Posterior cingulate gyrus (tissue), 11 donors: ENCODE measurements at regions not wholly inside any gene's neighbourhood (a gene's known extent, or its start where the extent isn't known, plus 50 kb on each side); places are given as distances from the start of the nearest gene placed in this dataset.

Experiments used
- DNase-seq, 10 donors: peaks; one replicate each; pipeline versions ENCODE4 v3.0.0 to v3.0.0-alpha.2; 2020 to 2021; ENCODE audit warnings: mixed read lengths in 3 of 10
- intact Hi-C: fragments of 100-400 bp; cut with DNase I; formaldehyde crosslinking; loops from one replicate; pipeline ENCODE4 v1.15.1; 2023

GRCh38 chr17:79388556-79389295, 222.1 kb downstream of the RBFOX3 start:
- DNase-seq = peak in 9 of 10 donors; percentile 25 to 95 (median 65)
- intact Hi-C loops = loop anchor here (1.0 kb wide), 1 partner anchor 200 kb away; no protein-coding TSS in a partner anchor

GRCh38 chr17:79387783-79388182, 223.1 kb downstream of the RBFOX3 start:
- intact Hi-C loops = loop anchor here (1.0 kb wide), 1 partner anchor 199 kb away; no protein-coding TSS in a partner anchor

GRCh38 chr17:79385962-79386563, 224.8 kb downstream of the RBFOX3 start:
- intact Hi-C loops = no loop called here
- DNase-seq = no peak

More at GRCh38 chr17:79387783-79388182, 223.1 kb downstream of the RBFOX3 start:
- DNase-seq = no peak

GRCh38 chr17:79382313-79382712, 228.5 kb downstream of the RBFOX3 start:
- intact Hi-C loops = no loop called here

GRCh38 chr17:79379700-79380445, 231.0 kb downstream of the RBFOX3 start:
- intact Hi-C loops = no loop called here
- no peak for DNase-seq

More at GRCh38 chr17:79382313-79382712, 228.5 kb downstream of the RBFOX3 start:
- DNase-seq = no peak

GRCh38 chr17:79377230-79377786, 233.5 kb downstream of the RBFOX3 start:
- no peak for DNase-seq
- intact Hi-C loops = no loop called here

GRCh38 chr17:79374807-79375206, 236.0 kb downstream of the RBFOX3 start:
- intact Hi-C loops = no loop called here
- no peak for DNase-seq

GRCh38 chr17:79374087-79374689, 236.7 kb downstream of the RBFOX3 start:
- intact Hi-C loops = no loop called here
- DNase-seq = no peak

GRCh38 chr17:79372470-79373238, 238.2 kb downstream of the RBFOX3 start:
- intact Hi-C loops = no loop called here
- DNase-seq = no peak

- intact Hi-C loops = no loop called here
- DNase-seq = no peak
Measured at GRCh38 chr17:79371984-79372383, 238.9 kb downstream of the RBFOX3 start.

GRCh38 chr17:79370594-79370993, 240.3 kb downstream of the RBFOX3 start:
- intact Hi-C loops = no loop called here
- DNase-seq = peak in 1 of 10 donors; percentile 1

GRCh38 chr17:79370126-79370525, 240.7 kb downstream of the RBFOX3 start:
- intact Hi-C loops = no loop called here
- DNase-seq = peak in 3 of 10 donors; percentile 25 to 68 (median 36)

- intact Hi-C loops = no loop called here
- DNase-seq = peak in 3 of 10 donors; percentile 22 to 65 (median 58)
Measured at GRCh38 chr17:79369532-79369931, 241.3 kb downstream of the RBFOX3 start.

GRCh38 chr17:79369001-79369400, 241.8 kb downstream of the RBFOX3 start:
- DNase-seq = peak in 2 of 10 donors; percentile 15 to 70
- intact Hi-C loops = no loop called here

- DNase-seq = peak in 2 of 10 donors; percentile 56 to 73
- intact Hi-C loops = no loop called here
Measured at GRCh38 chr17:79368521-79368920, 242.3 kb downstream of the RBFOX3 start.

GRCh38 chr17:79366988-79367571, 243.8 kb downstream of the RBFOX3 start:
- no peak for DNase-seq
- intact Hi-C loops = no loop called here

GRCh38 chr17:79365836-79366770, 244.7 kb downstream of the RBFOX3 start:
- peak in 3 of 10 donors; percentile 34 to 85 (median 85) for DNase-seq
- intact Hi-C loops = no loop called here

GRCh38 chr17:79365351-79365750, 245.5 kb downstream of the RBFOX3 start:
- intact Hi-C loops = no loop called here
- DNase-seq = peak in 2 of 10 donors; percentile 82 to 91
